Astrocyte (in vitro differentiated cells and primary cell): ENCODE measurements at regions not wholly inside any gene's neighbourhood (a gene's known extent, or its start where the extent isn't known, plus 50 kb on each side); places are given as distances from the start of the nearest gene placed in this dataset.

Experiments
- DNase-seq: peaks from one replicate; pipeline ENCODE4 v3.0.0-alpha.2; 2010; ENCODE audit warnings: low read depth
- FAIRE-seq: peaks from 2 replicates; lab custom pipeline; 2011; peaks lifted over from hg19 to GRCh38; lab: Jason Lieb, UNC
- H2AFZ ChIP-seq: 2 replicates; pipeline ENCODE4 v1.6.0; 2012; ENCODE audit warnings: low read depth, low read length, inconsistent platforms
- H3K27ac ChIP-seq: 2 replicates; pipeline ENCODE4 v1.5.1; 2011; ENCODE audit warnings: low read depth, low read length, inconsistent platforms
- H3K27me3 ChIP-seq: 2 replicates; pipeline ENCODE4 v1.6.0; 2011; ENCODE audit warnings: low read length, inconsistent platforms; ENCODE audit not compliant: insufficient read depth
- H3K36me3 ChIP-seq: 2 replicates; pipeline ENCODE4 v1.5.1; 2011; ENCODE audit warnings: low read length, inconsistent platforms; ENCODE audit not compliant: insufficient read depth
- H3K4me1 ChIP-seq: 2 replicates; pipeline ENCODE4 v1.5.1; 2011; ENCODE audit warnings: low read length, inconsistent platforms; ENCODE audit not compliant: insufficient read depth
- H3K4me2 ChIP-seq: 2 replicates; pipeline ENCODE4 v1.6.0; 2012; ENCODE audit warnings: low read length, inconsistent platforms
- H3K4me3 ChIP-seq: 2 replicates; pipeline ENCODE4 v1.5.1; 2011; ENCODE audit warnings: low read depth, mild to moderate bottlenecking, low read length, inconsistent platforms; ENCODE audit not compliant: insufficient read depth
- H3K79me2 ChIP-seq: 2 replicates; pipeline ENCODE4 v1.6.0; 2012; ENCODE audit warnings: mild to moderate bottlenecking, low read length, inconsistent platforms; ENCODE audit not compliant: insufficient read depth
- H3K9ac ChIP-seq: 2 replicates; pipeline ENCODE4 v1.6.0; 2012; ENCODE audit warnings: mild to moderate bottlenecking, low read length, inconsistent platforms
- H3K9me3 ChIP-seq: 2 replicates; pipeline ENCODE4 v1.5.1; 2012; ENCODE audit warnings: low read depth, mild to moderate bottlenecking, low read length, inconsistent platforms; ENCODE audit not compliant: insufficient read depth
- H4K20me1 ChIP-seq: 2 replicates; pipeline ENCODE4 v1.6.0; 2012; ENCODE audit warnings: low read length, inconsistent platforms; ENCODE audit not compliant: insufficient read depth
- H3K27ac Mint-ChIP-seq: one replicate; pipeline ENCODE4 v1.8.0; 2021; ENCODE audit warnings: mild to moderate bottlenecking, mixed read lengths; ENCODE audit not compliant: unreplicated experiment
- H3K27me3 Mint-ChIP-seq: one replicate; pipeline ENCODE4 v1.8.0; 2021; ENCODE audit warnings: low read depth, mixed read lengths; ENCODE audit not compliant: unreplicated experiment
- H3K36me3 Mint-ChIP-seq: one replicate; pipeline ENCODE4 v1.8.0; 2021; ENCODE audit warnings: low read depth, mixed read lengths; ENCODE audit not compliant: unreplicated experiment
- H3K4me1 Mint-ChIP-seq: one replicate; pipeline ENCODE4 v1.8.0; 2021; ENCODE audit warnings: low read depth, mixed read lengths; ENCODE audit not compliant: unreplicated experiment
- H3K4me3 Mint-ChIP-seq: one replicate; pipeline ENCODE4 v1.8.0; 2021; ENCODE audit warnings: mild to moderate bottlenecking, moderate library complexity, mixed read lengths; ENCODE audit not compliant: unreplicated experiment
- H3K9me3 Mint-ChIP-seq: one replicate; pipeline ENCODE4 v1.8.0; 2021; ENCODE audit warnings: mild to moderate bottlenecking, mixed read lengths; ENCODE audit not compliant: unreplicated experiment
- CTCF ChIP-seq: IDR thresholded peaks from 2 replicates; pipeline ENCODE4 v1.5.1; 2011; ENCODE audit warnings: low read depth, mild to moderate bottlenecking, inconsistent platforms, low read length, moderate library complexity; ENCODE audit not compliant: insufficient read depth
- EZH2 ChIP-seq: IDR thresholded peaks from 2 replicates; pipeline ENCODE4 v1.6.1; 2012; ENCODE audit warnings: mild to moderate bottlenecking, low read length, inconsistent platforms; ENCODE audit not compliant: insufficient read depth

DNA sequence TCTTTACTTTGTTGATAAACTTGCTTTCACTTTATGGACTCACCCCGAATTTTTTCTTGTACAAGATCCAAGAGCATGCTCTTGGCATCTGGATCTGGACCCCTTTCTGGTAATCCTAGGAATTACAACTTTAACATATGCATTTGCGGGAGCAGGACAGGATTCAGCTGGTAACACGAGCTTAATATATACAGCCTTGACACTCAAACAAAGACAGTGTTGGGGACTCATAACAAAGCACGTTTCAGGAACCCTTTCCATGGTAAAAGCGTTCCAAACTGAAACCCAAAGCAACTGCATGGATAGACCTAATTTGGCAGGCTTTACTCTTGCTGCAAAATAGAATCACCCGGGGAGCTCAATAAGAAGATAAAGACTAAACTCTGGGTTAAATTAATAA is 349.7 kb upstream of the AMELY start:
- H3K36me3 Mint-ChIP-seq = no peaks in the 10 kb centered on the region
- no peaks in the 10 kb centered on the region for H3K27me3 Mint-ChIP-seq
- no peak for FAIRE-seq

DNA sequence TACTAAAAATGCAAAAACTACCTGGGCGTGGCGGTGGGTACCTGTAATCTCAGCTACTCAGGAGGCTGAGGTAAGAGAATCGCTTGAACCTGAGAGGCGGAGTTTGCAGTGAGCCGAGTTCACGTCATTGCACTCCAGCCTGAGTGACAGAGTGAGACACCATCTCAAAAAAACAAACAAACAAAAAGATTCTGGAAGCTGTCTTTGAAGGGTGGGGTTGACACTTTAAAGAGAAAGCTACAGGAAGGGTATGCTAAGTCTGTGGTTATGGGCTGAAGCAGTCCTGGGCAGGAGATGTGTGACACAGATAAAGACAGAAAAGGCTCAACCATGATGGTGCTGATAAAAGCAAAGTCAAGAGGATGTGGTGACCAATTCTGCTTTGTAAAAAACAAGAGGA is 328.5 kb upstream of the AMELY start:
- Histone ChIP-seq H3K4me1 (no peaks in the 10 kb centered on the region), H2AFZ (no peak overlapping the region), H3K27me3 (no peaks in the 10 kb centered on the region), H4K20me1 (no peaks in the 10 kb centered on the region), H3K9me3 (no peaks in the 10 kb centered on the region), H3K4me2 (no peak overlapping the region), H3K4me3 (no peak overlapping the region), H3K9ac (no peak overlapping the region), H3K27ac (no peak overlapping the region), H3K79me2 (no peaks in the 10 kb centered on the region), H3K36me3 (no peaks in the 10 kb centered on the region)
- no peak for DNase-seq
- Mint-ChIP-seq H3K27me3 (peaks cover 5% of the 10 kb centered on the region), H3K4me3 (no peak overlapping the region), H3K27ac (no peak overlapping the region), H3K4me1 (no peaks in the 10 kb centered on the region), H3K9me3 (peaks cover 3% of the 10 kb centered on the region), H3K36me3 (no peaks in the 10 kb centered on the region)
- no peak for FAIRE-seq
- no peak for TF ChIP-seq EZH2
- no peak for TF ChIP-seq CTCF

More for the DNA sequence above, 349.7 kb upstream of the AMELY start:
- H3K4me2 ChIP-seq = no peak overlapping the region
- no peak overlapping the region for H3K9ac ChIP-seq
- no peaks in the 10 kb centered on the region for H3K9me3 ChIP-seq
- no peak for TF ChIP-seq CTCF
- no peak for TF ChIP-seq EZH2
- H3K4me1 ChIP-seq = no peaks in the 10 kb centered on the region
- H3K27ac Mint-ChIP-seq = no peak overlapping the region
- H3K4me1 Mint-ChIP-seq = no peaks in the 10 kb centered on the region
- no peak overlapping the region for H2AFZ ChIP-seq
- no peak overlapping the region for H3K4me3 Mint-ChIP-seq
- no peak for DNase-seq
- H3K27me3 ChIP-seq = no peaks in the 10 kb centered on the region
- H3K27ac ChIP-seq = no peak overlapping the region
- H3K9me3 Mint-ChIP-seq = peaks cover 2% of the 10 kb centered on the region
- H3K4me3 ChIP-seq = no peak overlapping the region
- H3K36me3 ChIP-seq = no peaks in the 10 kb centered on the region
- no peaks in the 10 kb centered on the region for H3K79me2 ChIP-seq
- no peaks in the 10 kb centered on the region for H4K20me1 ChIP-seq

- no peaks in the 10 kb centered on the region for H3K9me3 ChIP-seq
- no peak overlapping the region for H3K27ac Mint-ChIP-seq
- FAIRE-seq = no peak
Measured at GRCh38 chrY:7211971-7212370, 300.4 kb upstream of the AMELY start.

More at GRCh38 chrY:7211971-7212370, 300.4 kb upstream of the AMELY start:
- no peaks in the 10 kb centered on the region for H3K36me3 ChIP-seq
- TF ChIP-seq EZH2 (no peak), CTCF (no peak)
- Mint-ChIP-seq H3K27me3 (no peaks in the 10 kb centered on the region), H3K4me3 (no peak overlapping the region), H3K36me3 (no peaks in the 10 kb centered on the region), H3K9me3 (no peaks in the 10 kb centered on the region), H3K4me1 (no peaks in the 10 kb centered on the region)
- H3K27ac ChIP-seq = no peak overlapping the region
- no peak overlapping the region for H3K4me2 ChIP-seq
- H3K4me1 ChIP-seq = no peaks in the 10 kb centered on the region
- DNase-seq = no peak
- H2AFZ ChIP-seq = no peak overlapping the region
- H3K9ac ChIP-seq = no peak overlapping the region
- H3K27me3 ChIP-seq = no peaks in the 10 kb centered on the region
- H4K20me1 ChIP-seq = no peaks in the 10 kb centered on the region
- H3K4me3 ChIP-seq = no peak overlapping the region
- H3K79me2 ChIP-seq = no peaks in the 10 kb centered on the region
